ENCODE measurements at regions not wholly inside any gene's neighbourhood (a gene's known extent, or its start where the extent isn't known, plus 50 kb on each side); places are given as distances from the start of the nearest gene placed in this dataset.

GRCh38 chr20:17810847-17811627 lies 111.3 kb downstream of the BANF2 start:
- no peak for FAIRE-seq

GRCh38 chr20:17810062-17810631 lies 110.4 kb downstream of the BANF2 start:
- FAIRE-seq, result no peak

GRCh38 chr20:17809362-17810061 lies 109.7 kb downstream of the BANF2 start:
- no peak for FAIRE-seq

- no peak for FAIRE-seq
Measured at GRCh38 chr20:17808782-17809181, 109.0 kb downstream of the BANF2 start.

- FAIRE-seq, result no peak
Measured at GRCh38 chr20:17808357-17808756, 108.6 kb downstream of the BANF2 start.

GRCh38 chr20:17807651-17808050 lies 107.9 kb downstream of the BANF2 start:
- FAIRE-seq, result no peak

GRCh38 chr20:17806739-17807441 lies 107.1 kb downstream of the BANF2 start:
- FAIRE-seq, result no peak

GRCh38 chr20:17806107-17806506 lies 106.3 kb downstream of the BANF2 start:
- no peak for FAIRE-seq

- no peak for FAIRE-seq
Measured at GRCh38 chr20:17803765-17804164, 104.0 kb downstream of the BANF2 start.

- no peak for FAIRE-seq
Measured at GRCh38 chr20:17799575-17800227, 99.9 kb downstream of the BANF2 start.

- FAIRE-seq, result no peak
Measured at GRCh38 chr20:17798601-17799000, 98.8 kb downstream of the BANF2 start.

- no peak for FAIRE-seq
Measured at GRCh38 chr20:17797579-17797978, 97.8 kb downstream of the BANF2 start.

GRCh38 chr20:17797161-17797560 lies 97.4 kb downstream of the BANF2 start:
- no peak for FAIRE-seq

GRCh38 chr20:17796091-17796563 lies 96.4 kb downstream of the BANF2 start:
- FAIRE-seq, result no peak

- FAIRE-seq, result no peak
Measured at GRCh38 chr20:17795501-17796071, 95.8 kb downstream of the BANF2 start.

GRCh38 chr20:17795003-17795402 lies 95.2 kb downstream of the BANF2 start:
- FAIRE-seq, result no peak

GRCh38 chr20:17794400-17794799 lies 94.6 kb downstream of the BANF2 start:
- no peak for FAIRE-seq

GRCh38 chr20:17793986-17794385 lies 94.2 kb downstream of the BANF2 start:
- FAIRE-seq, result no peak

GRCh38 chr20:17790296-17790695 lies 90.5 kb downstream of the BANF2 start:
- no peak for FAIRE-seq

GRCh38 chr20:17787816-17788215 lies 88.0 kb downstream of the BANF2 start:
- no peak for FAIRE-seq

GRCh38 chr20:17786221-17786718 lies 86.5 kb downstream of the BANF2 start:
- no peak for FAIRE-seq
